CD4-positive, alpha-beta T cell treated with Interleukin-17A for 1 hour (primary cell): ENCODE measurements at regions not wholly inside any gene's neighbourhood (a gene's known extent, or its start where the extent isn't known, plus 50 kb on each side); places are given as distances from the start of the nearest gene placed in this dataset.
"Not testable (repeated sequence)": the region's sequence is repeated elsewhere in the genome, so short reads cannot be mapped to it uniquely, and the experiment has no call there.

Experiments used
- DNase-seq: peaks from one replicate; pipeline ENCODE4 v3.0.0-alpha.2; 2020

GRCh38 chr13:21228738-21229137 lies 52.3 kb downstream of the MRPL57 start:
- DNase-seq, result no peak

GRCh38 chr13:21229241-21230024 lies 53.0 kb downstream of the MRPL57 start:
- no peak for DNase-seq

GRCh38 chr13:21230516-21230915 lies 54.1 kb downstream of the MRPL57 start:
- no peak for DNase-seq

- no peak for DNase-seq
Observed at GRCh38 chr13:21231426-21231940, 55.0 kb downstream of the MRPL57 start.

GRCh38 chr13:21232196-21232595 lies 55.7 kb downstream of the MRPL57 start:
- DNase-seq, result no peak

GRCh38 chr13:21232599-21232998 lies 56.1 kb downstream of the MRPL57 start:
- no peak for DNase-seq

- no peak for DNase-seq
Observed at GRCh38 chr13:21233086-21233485, 56.6 kb downstream of the MRPL57 start.

- DNase-seq, result no peak
Observed at GRCh38 chr13:21234526-21234925, 58.1 kb downstream of the MRPL57 start.

- no peak for DNase-seq
Observed at GRCh38 chr13:21235174-21235573, 58.7 kb downstream of the MRPL57 start.

GRCh38 chr13:21237081-21237480 lies 60.6 kb downstream of the MRPL57 start:
- no peak for DNase-seq

- DNase-seq, result no peak
Observed at GRCh38 chr13:21238267-21238666, 61.8 kb downstream of the MRPL57 start.

- no peak for DNase-seq
Observed at GRCh38 chr13:21240586-21240985, 64.1 kb downstream of the MRPL57 start.

- no peak for DNase-seq
Observed at GRCh38 chr13:21242236-21242635, 65.8 kb downstream of the MRPL57 start.

- no peak for DNase-seq
Observed at GRCh38 chr13:21243045-21243897, 66.8 kb downstream of the MRPL57 start.

- not testable (repeated sequence) for DNase-seq
Observed at GRCh38 chr13:21243898-21244184, 67.4 kb downstream of the MRPL57 start.

- no peak for DNase-seq
Observed at GRCh38 chr13:21246761-21247452, 70.4 kb downstream of the MRPL57 start.

GRCh38 chr13:21256351-21256761 lies 79.9 kb downstream of the MRPL57 start:
- DNase-seq, result no peak

- DNase-seq, result no peak
Observed at GRCh38 chr13:21256891-21257290, 80.4 kb downstream of the MRPL57 start.

GRCh38 chr13:21259571-21260455 lies 83.4 kb downstream of the MRPL57 start:
- DNase-seq, result no peak

GRCh38 chr13:21260561-21261290 lies 84.3 kb downstream of the MRPL57 start:
- not testable (repeated sequence) for DNase-seq

GRCh38 chr13:21261487-21262216 lies 85.2 kb downstream of the MRPL57 start:
- not testable (repeated sequence) for DNase-seq
